H1 (cell line): ENCODE measurements at regions not wholly inside any gene's neighbourhood (a gene's known extent, or its start where the extent isn't known, plus 50 kb on each side); places are given as distances from the start of the nearest gene placed in this dataset.

Experiments used
- GABPA ChIP-seq: IDR thresholded peaks from 2 replicates; pipeline ENCODE4 v1.6.1; 2011; ENCODE audit warnings: mild to moderate bottlenecking, low read length, moderate library complexity, borderline replicate concordance; ENCODE audit not compliant: insufficient read depth
- MAFK ChIP-seq: IDR thresholded peaks from 2 replicates; pipeline ENCODE4 v1.6.1; 2012; ENCODE audit warnings: low read depth, mild to moderate bottlenecking, improper control_type of control experiment, low read length
- POLR2AphosphoS5 ChIP-seq: IDR thresholded peaks from 2 replicates; pipeline ENCODE4 v1.6.1; 2011; ENCODE audit warnings: low read depth, low read length
- YY1 ChIP-seq: IDR thresholded peaks from 2 replicates; pipeline ENCODE4 v1.6.1; 2011; ENCODE audit warnings: low read depth, mild to moderate bottlenecking, low read length

DNA sequence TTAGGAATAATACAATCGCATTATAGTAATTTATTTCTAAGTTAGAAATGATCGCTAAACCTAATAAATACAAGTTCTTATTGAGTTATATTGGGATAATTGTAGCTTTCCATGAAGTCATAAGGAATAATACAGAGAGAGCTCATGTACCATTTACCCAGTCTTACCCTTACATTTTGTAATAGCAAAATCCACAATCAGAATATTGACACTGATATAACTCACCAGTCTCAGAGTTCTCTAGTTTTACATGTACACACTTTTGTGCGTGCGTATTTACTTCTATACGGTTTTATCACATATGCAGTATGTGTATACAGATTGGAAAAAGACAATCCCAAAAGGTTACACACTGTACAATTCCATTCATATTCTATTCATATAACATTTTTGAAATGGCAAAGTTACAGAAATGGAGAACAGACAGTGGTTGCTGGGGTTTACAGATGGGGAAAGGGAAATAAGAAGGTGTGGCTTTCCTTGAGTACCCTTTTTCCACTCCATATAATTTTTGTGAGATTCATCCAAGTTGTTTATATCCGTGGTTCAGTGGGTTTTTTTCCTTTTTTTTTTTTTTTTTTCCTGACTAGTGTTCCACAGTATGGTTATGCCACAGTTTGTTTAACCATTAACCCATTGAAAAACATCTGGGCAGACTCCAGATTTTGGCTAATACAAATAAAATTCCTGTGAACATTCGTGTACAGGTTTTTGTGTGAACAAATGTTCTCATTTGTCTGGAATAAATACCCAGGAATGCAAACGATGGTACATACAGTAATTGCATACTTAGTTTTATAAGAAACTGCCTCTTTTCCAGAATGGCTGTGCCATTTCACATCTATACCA lies 117.2 kb downstream of the HNMT start:
- TF ChIP-seq MAFK (no peak), YY1 (no peak), POLR2AphosphoS5 (no peak), GABPA (no peak)
